GM12878 (cell line): ENCODE measurements at regions not wholly inside any gene's neighbourhood (a gene's known extent, or its start where the extent isn't known, plus 50 kb on each side); places are given as distances from the start of the nearest gene placed in this dataset.

ENCODE experiments used
- ATAC-seq: fragments of 200-7000 bp; cut with Tn5 transposase; 3 replicates; pipeline ENCODE4 v1.9.1; 2020; ENCODE audit warnings: mild to moderate bottlenecking, moderate library complexity
- BruUV-seq: library from RNA; stranded (reverse); fragments of 400-500 nt; replicated peaks from 2 replicates; lab custom pipeline; 2021; lab: Mats Ljungman, UMichigan
- CTCF ChIA-PET: fragments of 300-600 bp; sonication (Branson Sonifier 250); formaldehyde crosslinking; extraction: SDS; loops from one replicate; lab custom pipeline; 2021; ENCODE audit warnings: inconsistent platforms; lab: Yijun Ruan, JAX
- POLR2A ChIA-PET: fragments of 350-600 bp; formaldehyde crosslinking; extraction: SDS; loops from one replicate; lab custom pipeline; 2021; ENCODE audit warnings: inconsistent platforms; lab: Charles Lee
- RAD21 ChIA-PET: fragments of 300-600 bp; sonication (Branson Sonifier 250); formaldehyde crosslinking; loops from one replicate; lab custom pipeline; 2023; ENCODE audit warnings: antibody characterized with exemption; ENCODE audit not compliant: unreplicated experiment; lab: Charles Lee
- SMC1A ChIA-PET: fragments of 300-600 bp; sonication (Branson Sonifier 250); formaldehyde crosslinking; loops from one replicate; lab custom pipeline; 2023; ENCODE audit not compliant: unreplicated experiment, uncharacterized antibody; lab: Charles Lee
- DNase-seq: peaks from one replicate; pipeline ENCODE4 v3.0.0-alpha.2; 2011; ENCODE audit warnings: low read depth, low spot score
- FAIRE-seq: peaks from 3 replicates; lab custom pipeline; 2011; peaks lifted over from hg19 to GRCh38; lab: Jason Lieb, UNC
- H2AFZ ChIP-seq: 2 replicates; pipeline ENCODE4 v1.6.0; 2011; ENCODE audit warnings: low read depth, low read length, control low read depth; ENCODE audit not compliant: control insufficient read depth
- H3K27ac ChIP-seq: 2 replicates; pipeline ENCODE4 v1.5.1; 2011; ENCODE audit warnings: control low read depth; ENCODE audit not compliant: control insufficient read depth, insufficient read depth
- H3K27me3 ChIP-seq, 2 experiments: replicated peaks in 1 of 2; 2 replicates each; pipeline versions ENCODE4 v1.6.0 to v1.6.1; 2011; ENCODE audit warnings: low read length in 1 of 2; ENCODE audit not compliant: control insufficient read depth in 2 of 2, insufficient read depth in 2 of 2
- H3K36me3 ChIP-seq, 2 experiments: 2 replicates each; pipeline ENCODE4 v1.5.1; 2011; ENCODE audit warnings: low read length in 1 of 2; ENCODE audit not compliant: control insufficient read depth in 2 of 2, insufficient read depth in 2 of 2
- H3K4me1 ChIP-seq: 2 replicates; pipeline ENCODE4 v1.6.1; 2011; ENCODE audit warnings: mild to moderate bottlenecking, low read length, moderate library complexity, mixed read lengths; ENCODE audit not compliant: control insufficient read depth, insufficient read depth
- H3K4me2 ChIP-seq: 2 replicates; pipeline ENCODE4 v1.6.0; 2011; ENCODE audit warnings: control low read depth; ENCODE audit not compliant: control insufficient read depth, insufficient read depth
- H3K4me3 ChIP-seq: fragments of 200-600 bp; sonication (generic); 2 replicates; pipeline ENCODE4 v1.5.1; 2016
- H3K79me2 ChIP-seq: 2 replicates; pipeline ENCODE4 v1.6.0; 2011; ENCODE audit warnings: low read length; ENCODE audit not compliant: control insufficient read depth, insufficient read depth
- H3K9ac ChIP-seq: 2 replicates; pipeline ENCODE4 v1.8.0; 2011; ENCODE audit warnings: low read length, control low read depth, mixed read lengths; ENCODE audit not compliant: control insufficient read depth, insufficient read depth
- H3K9me3 ChIP-seq: replicated peaks from 3 replicates; pipeline ENCODE4 v1.5.1; 2011; ENCODE audit warnings: mild to moderate bottlenecking, low read length; ENCODE audit not compliant: control insufficient read depth, insufficient read depth
- H4K20me1 ChIP-seq: 2 replicates; pipeline ENCODE4 v1.6.0; 2011; ENCODE audit not compliant: control insufficient read depth, insufficient read depth
- EED ChIP-seq: sonication (generic); IDR thresholded peaks from 2 replicates; pipeline ENCODE4 v1.6.1; 2016; ENCODE audit warnings: antibody characterized with exemption, low read depth
- EGR1 ChIP-seq, 2 experiments: IDR thresholded peaks; 1 replicate in 1 of 2; 2 replicates in 1 of 2; pipeline ENCODE4 v1.6.1; 2011 to 2012; ENCODE audit warnings: low read depth in 2 of 2, low read length in 2 of 2, borderline replicate concordance in 1 of 2, mild to moderate bottlenecking in 1 of 2, moderate library complexity in 1 of 2
- KDM1A ChIP-seq: fragments of 200-600 bp; sonication (generic); IDR thresholded peaks from 2 replicates; pipeline ENCODE4 v1.6.1; 2016; ENCODE audit warnings: borderline replicate concordance
- MEF2A ChIP-seq: IDR thresholded peaks from 2 replicates; pipeline ENCODE4 v1.6.1; 2011; ENCODE audit warnings: low read depth, mild to moderate bottlenecking, low read length, moderate library complexity; ENCODE audit not compliant: insufficient read depth
- NFXL1 ChIP-seq: fragments of 450-650 bp; IDR thresholded peaks from 2 replicates; pipeline ENCODE4 v1.6.1; 2017; ENCODE audit warnings: antibody characterized with exemption, mild to moderate bottlenecking, borderline replicate concordance
- PAX5 ChIP-seq: IDR thresholded peaks from 2 replicates; pipeline ENCODE4 v1.6.1; 2011; ENCODE audit warnings: low read depth, low read length, borderline replicate concordance
- RB1 ChIP-seq: fragments of 450-650 bp; formaldehyde crosslinking; IDR thresholded peaks from 2 replicates; pipeline ENCODE4 v1.6.1; 2017; ENCODE audit warnings: mild to moderate bottlenecking, borderline replicate concordance
- SIN3A ChIP-seq: IDR thresholded peaks from 2 replicates; pipeline ENCODE4 v1.6.1; 2012; ENCODE audit warnings: low read depth, low read length, improper control_type of control experiment
- ZZZ3 ChIP-seq: IDR thresholded peaks from 2 replicates; pipeline ENCODE4 v1.6.1; 2011; ENCODE audit warnings: low read depth; ENCODE audit not compliant: control insufficient read depth, insufficient read length
- WGBS: methylation state at CpG from one replicate; pipeline ENCODE4 v1.1.6; 2016; ENCODE audit warnings: low lambda C conversion rate; ENCODE audit not compliant: insufficient replicate concordance, insufficient coverage; ENCODE audit errors: missing lambda C conversion rate; 5-methylcytosine and 5-hydroxymethylcytosine counted together
- in situ Hi-C: fragments of 300-500 bp; cut with MboI; formaldehyde crosslinking; loops from 9 replicates; pipeline ENCODE4 v1.14.3; 2018; ENCODE audit warnings: mixed read lengths
- intact Hi-C: fragments of 100-400 bp; cut with micrococcal nuclease; formaldehyde crosslinking; loops from one replicate; pipeline ENCODE4 v1.14.2; 2022; ENCODE audit not compliant: unreplicated experiment
- TF ChIP-seq, protein P1 (sequence below): IDR thresholded peaks from 2 replicates; pipeline ENCODE4 v1.6.1; 2012; ENCODE audit warnings: mild to moderate bottlenecking, low read depth, low read length
- TF ChIP-seq, protein P2 (sequence below): fragments of 450-650 bp; IDR thresholded peaks from 2 replicates; pipeline ENCODE4 v1.6.1; 2017; ENCODE audit warnings: mild to moderate bottlenecking, moderate library complexity

DNA sequence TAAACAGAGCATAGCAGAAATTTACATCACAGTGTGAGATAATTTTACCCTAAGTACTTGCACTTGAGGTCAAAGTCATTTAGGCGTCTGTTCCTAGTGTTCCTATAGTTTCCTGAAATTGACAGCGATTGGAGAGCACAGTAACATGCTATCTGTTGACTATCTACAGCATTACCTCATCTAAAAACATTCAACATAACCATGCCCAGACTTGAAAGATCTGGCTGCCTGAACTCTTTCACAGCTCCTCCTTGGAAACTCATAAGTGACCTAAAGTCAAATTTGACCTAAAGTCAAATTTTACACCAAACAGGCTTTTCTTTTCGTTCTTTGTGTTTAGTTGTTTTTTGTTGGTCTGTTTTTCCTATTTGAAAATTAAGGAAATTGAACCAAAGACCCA is 233.8 kb upstream of the UBASH3B start:
- Histone ChIP-seq H3K27ac (no peak overlapping the region), H2AFZ (no peak overlapping the region), H4K20me1 (no peaks in the 10 kb centered on the region), H3K4me3 (no peak overlapping the region), H3K9ac (no peak overlapping the region), H3K27me3 (no peaks in the 10 kb centered on the region; a peak in 1 of 4 replicates), H3K79me2 (no peaks in the 10 kb centered on the region), H3K9me3 (no peaks in the 10 kb centered on the region), H3K4me2 (no peak overlapping the region), H3K4me1 (no peaks in the 10 kb centered on the region), H3K36me3 (no peaks in the 10 kb centered on the region)
- ChIA-PET RAD21 (no interaction called here), POLR2A (no interaction called here), CTCF (interaction anchor here (0.7 kb wide), 1 partner anchor 351 kb away, joined by 3 read pairs; no protein-coding TSS in a partner anchor), SMC1A (no interaction called here)
- no peak for FAIRE-seq
- in situ Hi-C loops (no loop called here), intact Hi-C loops (no loop called here)
- ATAC-seq = no peak
- WGBS = 28% methylated on average over 3 of the region's 3 CpGs
- BruUV-seq = no TSS peak
- TF ChIP-seq EGR1 (IDR thresholded peaks at IDR 0.05; ENCODE audit: borderline replicate concordance in 1 of 2, low read depth in 2 of 2, low read length in 2 of 2) = no peak
- TF ChIP-seq, protein P1, sequence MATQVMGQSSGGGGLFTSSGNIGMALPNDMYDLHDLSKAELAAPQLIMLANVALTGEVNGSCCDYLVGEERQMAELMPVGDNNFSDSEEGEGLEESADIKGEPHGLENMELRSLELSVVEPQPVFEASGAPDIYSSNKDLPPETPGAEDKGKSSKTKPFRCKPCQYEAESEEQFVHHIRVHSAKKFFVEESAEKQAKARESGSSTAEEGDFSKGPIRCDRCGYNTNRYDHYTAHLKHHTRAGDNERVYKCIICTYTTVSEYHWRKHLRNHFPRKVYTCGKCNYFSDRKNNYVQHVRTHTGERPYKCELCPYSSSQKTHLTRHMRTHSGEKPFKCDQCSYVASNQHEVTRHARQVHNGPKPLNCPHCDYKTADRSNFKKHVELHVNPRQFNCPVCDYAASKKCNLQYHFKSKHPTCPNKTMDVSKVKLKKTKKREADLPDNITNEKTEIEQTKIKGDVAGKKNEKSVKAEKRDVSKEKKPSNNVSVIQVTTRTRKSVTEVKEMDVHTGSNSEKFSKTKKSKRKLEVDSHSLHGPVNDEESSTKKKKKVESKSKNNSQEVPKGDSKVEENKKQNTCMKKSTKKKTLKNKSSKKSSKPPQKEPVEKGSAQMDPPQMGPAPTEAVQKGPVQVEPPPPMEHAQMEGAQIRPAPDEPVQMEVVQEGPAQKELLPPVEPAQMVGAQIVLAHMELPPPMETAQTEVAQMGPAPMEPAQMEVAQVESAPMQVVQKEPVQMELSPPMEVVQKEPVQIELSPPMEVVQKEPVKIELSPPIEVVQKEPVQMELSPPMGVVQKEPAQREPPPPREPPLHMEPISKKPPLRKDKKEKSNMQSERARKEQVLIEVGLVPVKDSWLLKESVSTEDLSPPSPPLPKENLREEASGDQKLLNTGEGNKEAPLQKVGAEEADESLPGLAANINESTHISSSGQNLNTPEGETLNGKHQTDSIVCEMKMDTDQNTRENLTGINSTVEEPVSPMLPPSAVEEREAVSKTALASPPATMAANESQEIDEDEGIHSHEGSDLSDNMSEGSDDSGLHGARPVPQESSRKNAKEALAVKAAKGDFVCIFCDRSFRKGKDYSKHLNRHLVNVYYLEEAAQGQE = no peak
- TF ChIP-seq MEF2A = no peak
- no peak for DNase-seq

DNA sequence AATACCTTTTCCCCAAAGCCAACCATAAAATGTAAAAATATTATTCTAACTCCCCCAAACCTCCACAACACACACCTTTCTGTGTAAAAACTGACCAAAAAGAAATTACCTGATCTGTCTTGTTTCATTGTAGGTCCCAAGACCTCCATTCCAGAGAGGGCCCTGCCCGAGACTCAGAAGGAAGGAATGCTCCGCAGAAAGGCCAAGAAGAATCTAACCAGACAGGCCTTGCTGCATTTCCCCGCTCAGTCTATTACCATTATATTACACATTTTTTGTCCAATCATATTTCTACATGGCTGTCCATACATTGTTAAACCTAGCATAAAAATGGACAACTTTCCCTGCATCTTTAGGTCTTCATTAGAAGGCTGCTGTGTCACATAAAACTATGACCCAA is 237.5 kb upstream of the UBASH3B start:
- CTCF ChIA-PET = no interaction called here
- RAD21 ChIA-PET = no interaction called here
- POLR2A ChIA-PET = no interaction called here
- ATAC-seq (no peak), FAIRE-seq (no peak), DNase-seq (no peak)
- no peaks in the 10 kb centered on the region for H3K27me3 ChIP-seq
- 21% methylated on average over 3 of the region's 3 CpGs for WGBS
- intact Hi-C loops (no loop called here), in situ Hi-C loops (no loop called here)
- H3K27ac ChIP-seq = no peak overlapping the region
- H3K9me3 ChIP-seq = no peaks in the 10 kb centered on the region; the same call in 2 of the 3 replicates
- SMC1A ChIA-PET = no interaction called here
- no TSS peak for BruUV-seq
- no peaks in the 10 kb centered on the region for H3K36me3 ChIP-seq
- H2AFZ ChIP-seq = no peak overlapping the region
- no peak overlapping the region for H3K4me3 ChIP-seq
- no peaks in the 10 kb centered on the region for H3K4me1 ChIP-seq
- H3K9ac ChIP-seq = no peak overlapping the region
- H4K20me1 ChIP-seq = no peaks in the 10 kb centered on the region
- no peaks in the 10 kb centered on the region for H3K79me2 ChIP-seq
- no peak overlapping the region for H3K4me2 ChIP-seq
- TF ChIP-seq, protein P2, sequence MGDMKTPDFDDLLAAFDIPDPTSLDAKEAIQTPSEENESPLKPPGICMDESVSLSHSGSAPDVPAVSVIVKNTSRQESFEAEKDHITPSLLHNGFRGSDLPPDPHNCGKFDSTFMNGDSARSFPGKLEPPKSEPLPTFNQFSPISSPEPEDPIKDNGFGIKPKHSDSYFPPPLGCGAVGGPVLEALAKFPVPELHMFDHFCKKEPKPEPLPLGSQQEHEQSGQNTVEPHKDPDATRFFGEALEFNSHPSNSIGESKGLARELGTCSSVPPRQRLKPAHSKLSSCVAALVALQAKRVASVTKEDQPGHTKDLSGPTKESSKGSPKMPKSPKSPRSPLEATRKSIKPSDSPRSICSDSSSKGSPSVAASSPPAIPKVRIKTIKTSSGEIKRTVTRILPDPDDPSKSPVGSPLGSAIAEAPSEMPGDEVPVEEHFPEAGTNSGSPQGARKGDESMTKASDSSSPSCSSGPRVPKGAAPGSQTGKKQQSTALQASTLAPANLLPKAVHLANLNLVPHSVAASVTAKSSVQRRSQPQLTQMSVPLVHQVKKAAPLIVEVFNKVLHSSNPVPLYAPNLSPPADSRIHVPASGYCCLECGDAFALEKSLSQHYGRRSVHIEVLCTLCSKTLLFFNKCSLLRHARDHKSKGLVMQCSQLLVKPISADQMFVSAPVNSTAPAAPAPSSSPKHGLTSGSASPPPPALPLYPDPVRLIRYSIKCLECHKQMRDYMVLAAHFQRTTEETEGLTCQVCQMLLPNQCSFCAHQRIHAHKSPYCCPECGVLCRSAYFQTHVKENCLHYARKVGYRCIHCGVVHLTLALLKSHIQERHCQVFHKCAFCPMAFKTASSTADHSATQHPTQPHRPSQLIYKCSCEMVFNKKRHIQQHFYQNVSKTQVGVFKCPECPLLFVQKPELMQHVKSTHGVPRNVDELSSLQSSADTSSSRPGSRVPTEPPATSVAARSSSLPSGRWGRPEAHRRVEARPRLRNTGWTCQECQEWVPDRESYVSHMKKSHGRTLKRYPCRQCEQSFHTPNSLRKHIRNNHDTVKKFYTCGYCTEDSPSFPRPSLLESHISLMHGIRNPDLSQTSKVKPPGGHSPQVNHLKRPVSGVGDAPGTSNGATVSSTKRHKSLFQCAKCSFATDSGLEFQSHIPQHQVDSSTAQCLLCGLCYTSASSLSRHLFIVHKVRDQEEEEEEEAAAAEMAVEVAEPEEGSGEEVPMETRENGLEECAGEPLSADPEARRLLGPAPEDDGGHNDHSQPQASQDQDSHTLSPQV = no peak
- TF ChIP-seq RB1 = no peak
- no peak for TF ChIP-seq KDM1A
- no peak for TF ChIP-seq EED
- TF ChIP-seq NFXL1 = no peak
- TF ChIP-seq ZZZ3 = no peak
- TF ChIP-seq SIN3A = no peak
- TF ChIP-seq PAX5 = no peak
